Upper lobe of left lung (tissue), 4 donors: ENCODE measurements at regions not wholly inside any gene's neighbourhood (a gene's known extent, or its start where the extent isn't known, plus 50 kb on each side); places are given as distances from the start of the nearest gene placed in this dataset.

Experiments
- POLR2A ChIP-seq, 4 donors: fragments of 450-650 bp; IDR thresholded peaks; one replicate each; pipeline ENCODE4 v1.5.1; 2016 to 2017; ENCODE audit warnings: antibody characterized with exemption in 4 of 4, mild to moderate bottlenecking in 2 of 4
- POLR2AphosphoS5 ChIP-seq, 2 donors: sonication (generic); formaldehyde crosslinking; IDR thresholded peaks; one replicate each; pipeline ENCODE4 v1.5.1; 2017; ENCODE audit warnings: antibody characterized with exemption in 2 of 2
- TF ChIP-seq, protein P1 (sequence below), 6 experiments: fragments of 450-650 bp in 4 of 6; fragments of 200-600 bp in 2 of 6; sonication (generic) in 2 of 6; IDR thresholded peaks; one replicate each; pipeline ENCODE4 v1.5.1; 2016 to 2019; ENCODE audit warnings: antibody characterized with exemption in 6 of 6

DNA sequence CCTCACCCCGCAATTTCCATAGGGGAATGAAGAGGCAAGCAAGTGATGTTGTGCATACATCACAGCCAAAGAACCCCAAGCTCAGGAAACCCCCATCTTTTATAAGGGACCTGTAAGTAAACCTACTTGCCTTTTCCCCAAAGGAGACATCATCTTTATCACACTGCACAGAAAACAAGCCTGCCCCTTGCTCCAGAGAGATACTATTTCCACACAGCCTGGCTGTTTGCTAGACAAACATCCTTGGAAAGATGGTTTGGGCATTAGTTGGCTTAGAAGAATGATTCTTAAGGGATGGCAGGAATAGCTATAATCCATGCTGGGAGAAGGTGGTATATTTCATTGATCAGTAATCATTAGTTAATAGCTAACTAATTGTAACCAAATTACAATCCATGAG lies 123.7 kb upstream of the SEC61G start:
- TF ChIP-seq, protein P1, sequence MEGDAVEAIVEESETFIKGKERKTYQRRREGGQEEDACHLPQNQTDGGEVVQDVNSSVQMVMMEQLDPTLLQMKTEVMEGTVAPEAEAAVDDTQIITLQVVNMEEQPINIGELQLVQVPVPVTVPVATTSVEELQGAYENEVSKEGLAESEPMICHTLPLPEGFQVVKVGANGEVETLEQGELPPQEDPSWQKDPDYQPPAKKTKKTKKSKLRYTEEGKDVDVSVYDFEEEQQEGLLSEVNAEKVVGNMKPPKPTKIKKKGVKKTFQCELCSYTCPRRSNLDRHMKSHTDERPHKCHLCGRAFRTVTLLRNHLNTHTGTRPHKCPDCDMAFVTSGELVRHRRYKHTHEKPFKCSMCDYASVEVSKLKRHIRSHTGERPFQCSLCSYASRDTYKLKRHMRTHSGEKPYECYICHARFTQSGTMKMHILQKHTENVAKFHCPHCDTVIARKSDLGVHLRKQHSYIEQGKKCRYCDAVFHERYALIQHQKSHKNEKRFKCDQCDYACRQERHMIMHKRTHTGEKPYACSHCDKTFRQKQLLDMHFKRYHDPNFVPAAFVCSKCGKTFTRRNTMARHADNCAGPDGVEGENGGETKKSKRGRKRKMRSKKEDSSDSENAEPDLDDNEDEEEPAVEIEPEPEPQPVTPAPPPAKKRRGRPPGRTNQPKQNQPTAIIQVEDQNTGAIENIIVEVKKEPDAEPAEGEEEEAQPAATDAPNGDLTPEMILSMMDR (IDR thresholded peaks at IDR 0.05) = no peak
- TF ChIP-seq POLR2AphosphoS5 (IDR thresholded peaks at IDR 0.05) (no peak), POLR2A (IDR thresholded peaks at IDR 0.05) (no peak)
